Smooth muscle cell (in vitro differentiated cells): ENCODE measurements at regions not wholly inside any gene's neighbourhood (a gene's known extent, or its start where the extent isn't known, plus 50 kb on each side); places are given as distances from the start of the nearest gene placed in this dataset.

Experiments
- DNase-seq: peaks from one replicate; lab custom pipeline; 2025; ENCODE audit not compliant: unreplicated experiment; lab: John Stamatoyannopoulos, UW
- H2AFZ ChIP-seq: fragments of 200-600 bp; sonication (generic); 2 replicates; pipeline ENCODE4 v1.6.0; 2016; ENCODE audit warnings: antibody characterized with exemption, low read depth, mild to moderate bottlenecking
- H3F3A ChIP-seq: fragments of 200-600 bp; sonication (generic); 2 replicates; pipeline ENCODE4 v1.6.0; 2017; ENCODE audit warnings: antibody characterized with exemption, low read depth
- H3K27ac ChIP-seq: fragments of 200-600 bp; sonication (generic); 2 replicates; pipeline ENCODE4 v1.5.1; 2016; ENCODE audit warnings: low read depth, mild to moderate bottlenecking
- H3K27me3 ChIP-seq: fragments of 200-600 bp; sonication (generic); 2 replicates; pipeline ENCODE4 v1.6.1; 2016; ENCODE audit warnings: low read depth, mild to moderate bottlenecking
- H3K36me3 ChIP-seq: fragments of 200-600 bp; sonication (generic); 2 replicates; pipeline ENCODE4 v1.5.1; 2016; ENCODE audit warnings: low read depth
- H3K4me1 ChIP-seq: fragments of 200-600 bp; sonication (generic); 2 replicates; pipeline ENCODE4 v1.5.1; 2016; ENCODE audit warnings: low read depth
- H3K4me2 ChIP-seq: fragments of 200-600 bp; sonication (generic); 2 replicates; pipeline ENCODE4 v1.6.0; 2016; ENCODE audit warnings: mild to moderate bottlenecking
- H3K4me3 ChIP-seq: fragments of 200-600 bp; sonication (generic); 2 replicates; pipeline ENCODE4 v1.5.1; 2016; ENCODE audit warnings: mild to moderate bottlenecking
- H3K79me2 ChIP-seq: fragments of 200-600 bp; sonication (generic); 2 replicates; pipeline ENCODE4 v1.6.0; 2016; ENCODE audit warnings: low read depth, mild to moderate bottlenecking
- H3K9ac ChIP-seq: fragments of 200-600 bp; sonication (generic); 2 replicates; pipeline ENCODE4 v1.6.0; 2016; ENCODE audit warnings: low read depth
- H3K9me3 ChIP-seq: fragments of 200-600 bp; sonication (generic); replicated peaks from 2 replicates; pipeline ENCODE4 v1.5.1; 2016; ENCODE audit warnings: low read depth
- H4K20me1 ChIP-seq: fragments of 200-600 bp; sonication (generic); 2 replicates; pipeline ENCODE4 v1.6.0; 2016; ENCODE audit warnings: low read depth
- CTCF ChIP-seq: fragments of 200-600 bp; sonication (generic); IDR thresholded peaks from 2 replicates; pipeline ENCODE4 v1.5.1; 2017; ENCODE audit warnings: borderline replicate concordance, mild to moderate bottlenecking, antibody characterized with exemption; ENCODE audit not compliant: insufficient read depth, poor library complexity, severe bottlenecking
- WGBS: methylation state at CpG from one replicate; pipeline ENCODE4 v1.1.7; 2016; ENCODE audit warnings: low lambda C conversion rate; 5-methylcytosine and 5-hydroxymethylcytosine counted together

- H3K27me3 ChIP-seq = peaks cover 16% of the 10 kb centered on the region
- H3K9ac ChIP-seq = no peak overlapping the region
- no peak for DNase-seq
- H3F3A ChIP-seq = no peaks in the 10 kb centered on the region
- no peaks in the 10 kb centered on the region for H3K4me1 ChIP-seq
- no peak overlapping the region for H3K4me2 ChIP-seq
- no peaks in the 10 kb centered on the region for H3K9me3 ChIP-seq
- H4K20me1 ChIP-seq = no peaks in the 10 kb centered on the region
- WGBS = 89% methylated on average over 8 of the region's 8 CpGs
- no peaks in the 10 kb centered on the region for H3K36me3 ChIP-seq
- H3K27ac ChIP-seq = no peak overlapping the region
- no peak overlapping the region for H2AFZ ChIP-seq
- TF ChIP-seq CTCF = no peak
- H3K4me3 ChIP-seq = no peak overlapping the region
- H3K79me2 ChIP-seq = no peaks in the 10 kb centered on the region
These were observed 357.2 kb upstream of the GATB start for GRCh38 chr4:152117933-152118507.

- H3F3A ChIP-seq = no peaks in the 10 kb centered on the region
- no peak overlapping the region for H2AFZ ChIP-seq
- H3K79me2 ChIP-seq = no peaks in the 10 kb centered on the region
- WGBS = 90% methylated on average over 6 of the region's 6 CpGs
- peaks cover 21% of the 10 kb centered on the region for H3K27me3 ChIP-seq
- TF ChIP-seq CTCF = no peak
- H3K4me3 ChIP-seq = no peak overlapping the region
- no peaks in the 10 kb centered on the region for H3K4me1 ChIP-seq
- DNase-seq = no peak
- H3K9me3 ChIP-seq = no peaks in the 10 kb centered on the region
- no peak overlapping the region for H3K9ac ChIP-seq
- no peak overlapping the region for H3K27ac ChIP-seq
- no peak overlapping the region for H3K4me2 ChIP-seq
- no peaks in the 10 kb centered on the region for H3K36me3 ChIP-seq
- H4K20me1 ChIP-seq = no peaks in the 10 kb centered on the region
These were observed 356.7 kb upstream of the GATB start for GRCh38 chr4:152117520-152117919.

- Histone ChIP-seq H3K27me3 (peaks cover 21% of the 10 kb centered on the region), H3K4me1 (no peaks in the 10 kb centered on the region), H3K9ac (no peak overlapping the region), H3K4me2 (no peak overlapping the region), H3K36me3 (no peaks in the 10 kb centered on the region), H3K4me3 (no peak overlapping the region), H2AFZ (no peak overlapping the region), H3K9me3 (no peaks in the 10 kb centered on the region), H3K79me2 (no peaks in the 10 kb centered on the region), H4K20me1 (no peaks in the 10 kb centered on the region), H3F3A (no peaks in the 10 kb centered on the region), H3K27ac (no peak overlapping the region)
- TF ChIP-seq CTCF = no peak
- no peak for DNase-seq
- 92% methylated on average over 3 of the region's 3 CpGs for WGBS
These were observed 356.2 kb upstream of the GATB start for GRCh38 chr4:152117054-152117453.

- no peak for DNase-seq
- Histone ChIP-seq H3K27ac (no peak overlapping the region), H3K79me2 (no peaks in the 10 kb centered on the region), H4K20me1 (no peaks in the 10 kb centered on the region), H3K9me3 (no peaks in the 10 kb centered on the region), H2AFZ (no peak overlapping the region), H3K4me3 (no peak overlapping the region), H3K4me2 (no peak overlapping the region), H3K9ac (no peak overlapping the region), H3K36me3 (no peaks in the 10 kb centered on the region), H3F3A (no peaks in the 10 kb centered on the region), H3K4me1 (no peaks in the 10 kb centered on the region), H3K27me3 (peaks cover 21% of the 10 kb centered on the region)
- WGBS = 61% methylated on average over 8 of the region's 8 CpGs
- no peak for TF ChIP-seq CTCF
These were observed 355.0 kb upstream of the GATB start for GRCh38 chr4:152115794-152116193.
